ENCODE measurements at regions not wholly inside any gene's neighbourhood (a gene's known extent, or its start where the extent isn't known, plus 50 kb on each side); places are given as distances from the start of the nearest gene placed in this dataset.
"Not testable (repeated sequence)": the region's sequence is repeated elsewhere in the genome, so short reads cannot be mapped to it uniquely, and the experiment has no call there.

GRCh38 chr3:28994161-28994905 lies 286.5 kb upstream of the RBMS3 start:
- no peak overlapping the region for H3K27ac Mint-ChIP-seq
- DNase-seq: no peak
- peaks cover 12 to 37% (median 15%) of the 10 kb centered on the region in 6 donors for H3K9me3 Mint-ChIP-seq
- H3K36me3 Mint-ChIP-seq: no peaks in the 10 kb centered on the region
- H3K4me3 Mint-ChIP-seq: no peak overlapping the region
- H3K27me3 Mint-ChIP-seq (ENCODE audit: low read depth in 3 of 3): peaks cover 0 to 2% (median 1%) of the 10 kb centered on the region in 3 donors
- H3K4me1 Mint-ChIP-seq: no peaks in the 10 kb centered on the region

GRCh38 chr3:29004885-29005599 lies 275.8 kb upstream of the RBMS3 start:
- peaks cover 0 to 6% (median 4%) of the 10 kb centered on the region in 6 donors for H3K9me3 Mint-ChIP-seq
- no peak overlapping the region for H3K27ac Mint-ChIP-seq
- H3K4me3 Mint-ChIP-seq: no peak overlapping the region
- H3K36me3 Mint-ChIP-seq: no peaks in the 10 kb centered on the region
- H3K27me3 Mint-ChIP-seq (ENCODE audit: low read depth in 3 of 3): no peaks in the 10 kb centered on the region
- no peaks in the 10 kb centered on the region for H3K4me1 Mint-ChIP-seq
- no peak for DNase-seq

- H3K9me3 Mint-ChIP-seq: peaks cover 0 to 6% (median 5%) of the 10 kb centered on the region in 6 donors
- H3K4me1 Mint-ChIP-seq: no peaks in the 10 kb centered on the region
- DNase-seq: no peak
- no peak overlapping the region for H3K4me3 Mint-ChIP-seq
- H3K27me3 Mint-ChIP-seq (ENCODE audit: low read depth in 3 of 3): no peaks in the 10 kb centered on the region
- H3K36me3 Mint-ChIP-seq: no peaks in the 10 kb centered on the region
- no peak overlapping the region for H3K27ac Mint-ChIP-seq
Observed at GRCh38 chr3:29005862-29006261, 275.0 kb upstream of the RBMS3 start.

- Mint-ChIP-seq H3K36me3 (no peaks in the 10 kb centered on the region), H3K4me1 (no peaks in the 10 kb centered on the region), H3K27me3 (ENCODE audit: low read depth in 3 of 3) (no peaks in the 10 kb centered on the region), H3K27ac (no peak overlapping the region), H3K4me3 (no peak overlapping the region), H3K9me3 (peaks cover 5 to 17% (median 9%) of the 10 kb centered on the region in 6 donors)
- no peak for DNase-seq
Observed at GRCh38 chr3:29011441-29011840, 269.4 kb upstream of the RBMS3 start.

GRCh38 chr3:29011966-29012365 lies 268.9 kb upstream of the RBMS3 start:
- no peak overlapping the region for H3K4me3 Mint-ChIP-seq
- H3K9me3 Mint-ChIP-seq: peaks cover 7 to 17% (median 12%) of the 10 kb centered on the region in 6 donors
- H3K27ac Mint-ChIP-seq: no peak overlapping the region
- no peak for DNase-seq
- no peaks in the 10 kb centered on the region for H3K36me3 Mint-ChIP-seq
- no peaks in the 10 kb centered on the region for H3K4me1 Mint-ChIP-seq
- no peaks in the 10 kb centered on the region for H3K27me3 Mint-ChIP-seq (ENCODE audit: low read depth in 3 of 3)

- DNase-seq: no peak
- Mint-ChIP-seq H3K4me3 (no peak overlapping the region), H3K36me3 (peaks cover 0 to 6% (median 0%) of the 10 kb centered on the region in 3 donors), H3K27me3 (ENCODE audit: low read depth in 3 of 3) (peaks cover 0 to 1% (median 0%) of the 10 kb centered on the region in 3 donors), H3K27ac (no peak overlapping the region), H3K9me3 (peaks cover 0 to 12% (median 8%) of the 10 kb centered on the region in 6 donors), H3K4me1 (no peaks in the 10 kb centered on the region)
Observed at GRCh38 chr3:29022976-29023375, 257.9 kb upstream of the RBMS3 start.

- DNase-seq: no peak
- H3K27ac Mint-ChIP-seq: no peak overlapping the region
- no peaks in the 10 kb centered on the region for H3K4me1 Mint-ChIP-seq
- H3K4me3 Mint-ChIP-seq: no peak overlapping the region
- H3K9me3 Mint-ChIP-seq: peaks cover 0 to 12% (median 6%) of the 10 kb centered on the region in 6 donors
- H3K36me3 Mint-ChIP-seq: peaks cover 0 to 6% (median 0%) of the 10 kb centered on the region in 3 donors
- peaks cover 0 to 1% (median 0%) of the 10 kb centered on the region in 3 donors for H3K27me3 Mint-ChIP-seq (ENCODE audit: low read depth in 3 of 3)
Observed at GRCh38 chr3:29026286-29026685, 254.6 kb upstream of the RBMS3 start.

GRCh38 chr3:29026959-29027358 lies 253.9 kb upstream of the RBMS3 start:
- Mint-ChIP-seq H3K4me3 (no peak overlapping the region), H3K4me1 (no peaks in the 10 kb centered on the region), H3K36me3 (peaks cover 0 to 6% (median 0%) of the 10 kb centered on the region in 3 donors), H3K9me3 (peaks cover 0 to 12% (median 8%) of the 10 kb centered on the region in 6 donors), H3K27ac (no peak overlapping the region), H3K27me3 (ENCODE audit: low read depth in 3 of 3) (peaks cover 0 to 1% (median 0%) of the 10 kb centered on the region in 3 donors)
- DNase-seq: no peak

- not testable (repeated sequence) for H3K4me1 Mint-ChIP-seq; H3K27ac Mint-ChIP-seq; H3K4me3 Mint-ChIP-seq; H3K27me3 Mint-ChIP-seq (ENCODE audit: low read depth in 3 of 3); DNase-seq; H3K36me3 Mint-ChIP-seq
- peaks cover 0 to 11% (median 6%) of the 10 kb centered on the region in 6 donors for H3K9me3 Mint-ChIP-seq
Observed at GRCh38 chr3:29031175-29031574, 249.7 kb upstream of the RBMS3 start.

GRCh38 chr3:29033511-29033910 lies 247.4 kb upstream of the RBMS3 start:
- Mint-ChIP-seq H3K27ac (no peak overlapping the region), H3K4me1 (no peaks in the 10 kb centered on the region), H3K36me3 (no peaks in the 10 kb centered on the region), H3K9me3 (peaks cover 2 to 15% (median 5%) of the 10 kb centered on the region in 6 donors), H3K4me3 (no peak overlapping the region), H3K27me3 (ENCODE audit: low read depth in 3 of 3) (no peaks in the 10 kb centered on the region)
- DNase-seq: no peak

GRCh38 chr3:29050155-29050554 lies 230.7 kb upstream of the RBMS3 start:
- Mint-ChIP-seq H3K36me3 (no peaks in the 10 kb centered on the region), H3K4me1 (no peaks in the 10 kb centered on the region), H3K27me3 (ENCODE audit: low read depth in 3 of 3) (peaks cover 0 to 2% (median 1%) of the 10 kb centered on the region in 3 donors), H3K27ac (no peak overlapping the region), H3K4me3 (no peak overlapping the region), H3K9me3 (peaks cover 4 to 36% (median 21%) of the 10 kb centered on the region in 6 donors)
- DNase-seq: no peak

- H3K36me3 Mint-ChIP-seq: no peaks in the 10 kb centered on the region
- H3K4me1 Mint-ChIP-seq: no peaks in the 10 kb centered on the region
- H3K9me3 Mint-ChIP-seq: peaks cover 12 to 42% (median 27%) of the 10 kb centered on the region in 6 donors
- no peak overlapping the region for H3K4me3 Mint-ChIP-seq
- H3K27me3 Mint-ChIP-seq (ENCODE audit: low read depth in 3 of 3): peaks cover 0 to 2% (median 1%) of the 10 kb centered on the region in 3 donors
- H3K27ac Mint-ChIP-seq: no peak overlapping the region
- DNase-seq: no peak
Observed at GRCh38 chr3:29057326-29057725, 223.5 kb upstream of the RBMS3 start.

GRCh38 chr3:29064085-29064484 lies 216.8 kb upstream of the RBMS3 start:
- peaks cover 0 to 3% (median 0%) of the 10 kb centered on the region in 3 donors for H3K36me3 Mint-ChIP-seq

GRCh38 chr3:29065211-29065785 lies 215.6 kb upstream of the RBMS3 start:
- Mint-ChIP-seq H3K4me1 (no peaks in the 10 kb centered on the region), H3K27me3 (ENCODE audit: low read depth in 3 of 3) (no peaks in the 10 kb centered on the region), H3K9me3 (peaks cover 0 to 12% (median 3%) of the 10 kb centered on the region in 6 donors), H3K36me3 (peaks cover 0 to 3% (median 0%) of the 10 kb centered on the region in 3 donors), H3K4me3 (no peak overlapping the region), H3K27ac (no peak overlapping the region)
- DNase-seq: no peak

More at GRCh38 chr3:29064085-29064484, 216.8 kb upstream of the RBMS3 start:
- H3K4me3 Mint-ChIP-seq: no peak overlapping the region
- H3K9me3 Mint-ChIP-seq: peaks cover 0 to 23% (median 4%) of the 10 kb centered on the region in 6 donors
- no peak overlapping the region for H3K27ac Mint-ChIP-seq
- no peaks in the 10 kb centered on the region for H3K4me1 Mint-ChIP-seq
- no peaks in the 10 kb centered on the region for H3K27me3 Mint-ChIP-seq (ENCODE audit: low read depth in 3 of 3)
- DNase-seq: no peak
